GM18511 (cell line): ENCODE measurements at regions not wholly inside any gene's neighbourhood (a gene's known extent, or its start where the extent isn't known, plus 50 kb on each side); places are given as distances from the start of the nearest gene placed in this dataset.
A peak's percentile ranks its signal among the peaks of the same experiment; 100 is the strongest.

Experiments used
- ATAC-seq: cut with Tn5 transposase; IDR thresholded peaks from one replicate; pipeline ENCODE4 v1.9.1; 2021; ENCODE audit warnings: mild to moderate bottlenecking, moderate library complexity; ENCODE audit not compliant: unreplicated experiment

- no peak for ATAC-seq
Observed at GRCh38 chr3:148240351-148240750, 457.4 kb upstream of the AGTR1 start.

- ATAC-seq, result no peak
Observed at GRCh38 chr3:148243609-148244008, 454.1 kb upstream of the AGTR1 start.

GRCh38 chr3:148246291-148246923, 451.3 kb upstream of the AGTR1 start:
- ATAC-seq, result no peak

- ATAC-seq, result no peak
Observed at GRCh38 chr3:148253713-148254112, 444.0 kb upstream of the AGTR1 start.

- no peak for ATAC-seq
Observed at GRCh38 chr3:148254402-148254801, 443.3 kb upstream of the AGTR1 start.

- ATAC-seq, result no peak
Observed at GRCh38 chr3:148255981-148256969, 441.4 kb upstream of the AGTR1 start.

GRCh38 chr3:148262980-148263379, 434.7 kb upstream of the AGTR1 start:
- no peak for ATAC-seq

- no peak for ATAC-seq
Observed at GRCh38 chr3:148265841-148266240, 431.9 kb upstream of the AGTR1 start.

GRCh38 chr3:148266341-148266740, 431.4 kb upstream of the AGTR1 start:
- no peak for ATAC-seq

GRCh38 chr3:148269816-148270215, 427.9 kb upstream of the AGTR1 start:
- ATAC-seq, result no peak

- ATAC-seq, result no peak
Observed at GRCh38 chr3:148280623-148281242, 417.0 kb upstream of the AGTR1 start.

GRCh38 chr3:148289159-148289558, 408.5 kb upstream of the AGTR1 start:
- ATAC-seq, result no peak

GRCh38 chr3:148297013-148297412, 400.7 kb upstream of the AGTR1 start:
- no peak for ATAC-seq

- ATAC-seq, result peak; percentile 81
Observed at GRCh38 chr3:148307443-148307843, 390.3 kb upstream of the AGTR1 start.

- peak; percentile 76 for ATAC-seq
Observed at GRCh38 chr3:148309390-148310035, 388.2 kb upstream of the AGTR1 start.

- no peak for ATAC-seq
Observed at GRCh38 chr3:148315756-148316155, 381.9 kb upstream of the AGTR1 start.

- ATAC-seq, result no peak
Observed at GRCh38 chr3:148318240-148318639, 379.5 kb upstream of the AGTR1 start.

GRCh38 chr3:148319161-148319915, 378.4 kb upstream of the AGTR1 start:
- peak; percentile 93 for ATAC-seq

- no peak for ATAC-seq
Observed at GRCh38 chr3:148319960-148320359, 377.7 kb upstream of the AGTR1 start.

- ATAC-seq, result no peak
Observed at GRCh38 chr3:148329481-148330235, 368.0 kb upstream of the AGTR1 start.
